Spleen (tissue), 7 donors: ENCODE measurements at regions not wholly inside any gene's neighbourhood (a gene's known extent, or its start where the extent isn't known, plus 50 kb on each side); places are given as distances from the start of the nearest gene placed in this dataset.
"Not testable (repeated sequence)": the region's sequence is repeated elsewhere in the genome, so short reads cannot be mapped to it uniquely, and the experiment has no call there.

ENCODE experiments used
- CTCF ChIP-seq, 11 experiments: fragments of 200-600 bp in 7 of 11; fragments of 450-650 bp in 4 of 11; sonication (generic) in 4 of 11; IDR thresholded peaks in 8 of 11; conservative IDR thresholded peaks in 3 of 11; 1 replicate in 7 of 11; 2 replicates in 4 of 11; pipeline versions ENCODE4 v1.4.0 to v1.8.0; 2016 to 2021; ENCODE audit warnings: antibody characterized with exemption in 11 of 11, inconsistent platforms in 4 of 11, mild to moderate bottlenecking in 1 of 11
- POLR2A ChIP-seq, 3 donors: fragments of 450-650 bp; IDR thresholded peaks; one replicate each; pipeline ENCODE4 v1.5.1; 2017; ENCODE audit warnings: antibody characterized with exemption in 3 of 3, mild to moderate bottlenecking in 1 of 3
- POLR2AphosphoS5 ChIP-seq, 3 donors: sonication (generic); formaldehyde crosslinking; IDR thresholded peaks; one replicate each; pipeline ENCODE4 v1.5.1; 2017; ENCODE audit warnings: antibody characterized with exemption in 3 of 3
- donor health status: DM: no; HTN: no; CAD: no; lungs with moderate emphysema.
- donor health status: DM: no; HTN: no; CAD: no.
- donor health status: DM: no; HTN: no; CAD: no.

- TF ChIP-seq CTCF (IDR thresholded peaks at IDR 0.05 in 8 of 11, conservative IDR thresholded peaks at IDR 0.05 in 3 of 11); POLR2A (IDR thresholded peaks at IDR 0.05); POLR2AphosphoS5 (IDR thresholded peaks at IDR 0.05): not testable (repeated sequence)
Observed at GRCh38 chr2:144901386-144901785, 381.5 kb upstream of the ZEB2 start.
